ENCODE measurements at regions not wholly inside any gene's neighbourhood (a gene's known extent, or its start where the extent isn't known, plus 50 kb on each side); places are given as distances from the start of the nearest gene placed in this dataset.

- DNase-seq (ENCODE audit: low spot score): no peak
These were observed 85.7 kb upstream of the GHITM start for GRCh38 chr10:84053626-84054025.

DNA sequence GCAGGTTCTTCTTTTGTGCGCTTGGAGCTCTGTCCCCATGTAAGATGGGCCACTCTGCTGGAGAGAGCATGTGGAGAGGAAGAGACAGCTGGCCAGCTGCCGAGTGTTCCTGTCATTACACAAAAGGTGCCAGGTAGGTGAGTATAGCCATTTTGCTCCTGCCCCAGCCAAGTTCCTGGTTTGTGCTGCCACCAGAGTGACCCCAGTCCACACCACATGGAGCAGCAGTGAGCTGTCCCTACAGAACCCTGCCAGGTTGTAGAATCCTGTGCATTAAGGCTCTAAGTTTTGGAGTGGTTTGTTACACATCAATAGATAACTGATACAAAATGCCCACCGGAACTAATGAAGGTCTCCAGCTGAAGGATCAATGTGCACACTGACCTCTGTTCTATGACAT lies 84.6 kb upstream of the GHITM start:
- DNase-seq (ENCODE audit: low spot score): no peak

DNA sequence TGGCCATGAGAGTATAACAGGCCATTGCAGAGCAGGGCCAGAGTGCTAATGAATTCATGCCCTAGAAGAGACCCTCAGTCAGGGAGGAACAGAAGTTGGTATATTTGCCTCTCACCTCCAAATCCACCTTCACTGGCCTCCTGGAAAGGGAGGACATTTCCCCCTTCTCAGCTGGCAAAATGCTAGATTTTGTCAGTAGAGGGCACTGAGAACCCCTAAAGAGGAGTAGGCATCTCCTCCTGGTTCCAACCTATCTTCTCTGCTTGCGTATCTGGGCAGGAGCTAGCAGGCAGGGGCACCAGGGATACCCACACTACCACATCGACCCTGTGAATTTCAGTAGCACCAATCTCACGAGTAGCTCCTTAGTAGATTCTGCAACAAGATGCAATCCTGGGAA lies 79.8 kb upstream of the GHITM start:
- DNase-seq (ENCODE audit: low spot score): no peak

- no peak for DNase-seq (ENCODE audit: low spot score)
These were observed 75.9 kb upstream of the GHITM start for GRCh38 chr10:84063440-84063839.

DNA sequence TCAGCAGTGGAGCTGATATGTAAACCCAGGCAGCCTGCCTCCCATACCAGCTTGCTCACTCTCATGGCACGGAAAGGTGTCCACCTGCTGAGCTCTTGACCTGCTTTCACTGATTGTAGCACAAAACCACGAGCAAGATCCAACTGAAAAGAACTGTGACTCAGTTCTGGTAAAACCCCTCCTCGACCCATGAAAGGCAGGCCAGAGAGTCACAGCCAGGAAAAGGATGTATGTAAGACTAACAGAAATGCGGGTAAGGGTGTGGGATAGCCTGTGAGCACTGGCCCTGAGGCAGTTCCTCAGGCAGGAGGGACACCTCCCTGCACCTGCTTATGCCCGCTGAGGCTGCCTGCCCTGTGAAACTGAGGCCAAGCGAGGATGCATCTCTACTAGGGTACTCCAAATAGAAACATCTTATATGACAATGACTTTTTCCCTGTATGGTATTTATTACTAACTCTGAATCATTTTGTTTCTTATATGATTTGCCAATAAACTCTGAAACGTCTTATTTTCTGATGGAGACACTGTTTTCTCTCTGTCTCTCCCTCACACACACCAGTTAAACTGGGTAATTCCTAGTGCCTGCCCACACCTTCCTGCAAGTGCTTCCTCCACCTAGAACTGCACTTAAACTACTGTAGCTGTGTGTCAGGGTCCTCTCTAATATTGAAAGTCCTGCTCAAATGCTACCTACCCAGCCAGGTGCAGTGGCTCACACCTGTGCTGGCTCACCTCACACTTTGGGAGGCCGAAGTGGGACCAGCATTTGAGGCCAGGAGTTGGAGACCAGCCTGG lies 73.3 kb upstream of the GHITM start:
- DNase-seq (ENCODE audit: low spot score): no peak

GRCh38 chr10:84074521-84074920 lies 64.8 kb upstream of the GHITM start:
- no peak for DNase-seq (ENCODE audit: low spot score)

DNA sequence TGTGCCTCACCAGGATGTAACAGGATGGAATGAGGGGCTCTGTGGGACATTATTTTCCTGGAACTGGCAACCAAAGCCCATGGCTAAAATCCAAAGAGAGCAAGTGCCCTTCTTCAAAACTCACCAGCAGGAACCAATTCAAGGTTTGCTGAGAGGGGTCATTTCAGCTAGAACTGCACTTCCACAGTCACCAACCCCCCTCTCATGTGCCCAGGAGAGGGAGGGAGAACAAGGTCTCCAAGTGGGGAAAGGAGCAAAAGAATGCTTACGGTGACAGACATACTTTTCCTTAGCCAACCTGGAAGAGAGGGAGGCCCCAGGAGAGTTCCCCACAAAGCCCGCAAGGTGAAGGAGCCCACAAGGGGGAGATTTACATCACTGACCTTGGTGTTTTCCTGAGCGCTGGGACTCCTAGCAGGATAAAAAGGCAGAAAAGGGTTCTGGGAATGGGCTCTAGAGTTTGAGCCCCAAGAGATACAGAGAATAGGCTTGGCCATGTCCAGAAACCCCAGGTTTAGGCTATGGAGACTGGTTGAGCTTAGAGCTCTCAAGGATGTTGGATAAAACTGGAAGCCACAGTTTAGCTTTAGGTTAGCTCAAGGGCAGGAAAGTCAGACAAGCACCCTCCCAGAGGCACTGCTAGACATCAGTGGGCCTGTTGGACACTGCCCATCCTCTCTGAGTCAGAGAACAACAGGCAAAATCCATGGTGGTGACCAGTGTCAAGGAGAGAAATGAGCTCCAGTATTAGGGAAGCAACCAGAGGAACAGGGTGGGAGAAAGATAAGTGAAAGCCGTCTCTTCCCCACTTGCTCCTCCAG lies 63.9 kb upstream of the GHITM start:
- no peak for DNase-seq (ENCODE audit: low spot score)

- peak; percentile 14 for DNase-seq (ENCODE audit: low spot score)
These were observed 63.3 kb upstream of the GHITM start for GRCh38 chr10:84076047-84076388.

DNA sequence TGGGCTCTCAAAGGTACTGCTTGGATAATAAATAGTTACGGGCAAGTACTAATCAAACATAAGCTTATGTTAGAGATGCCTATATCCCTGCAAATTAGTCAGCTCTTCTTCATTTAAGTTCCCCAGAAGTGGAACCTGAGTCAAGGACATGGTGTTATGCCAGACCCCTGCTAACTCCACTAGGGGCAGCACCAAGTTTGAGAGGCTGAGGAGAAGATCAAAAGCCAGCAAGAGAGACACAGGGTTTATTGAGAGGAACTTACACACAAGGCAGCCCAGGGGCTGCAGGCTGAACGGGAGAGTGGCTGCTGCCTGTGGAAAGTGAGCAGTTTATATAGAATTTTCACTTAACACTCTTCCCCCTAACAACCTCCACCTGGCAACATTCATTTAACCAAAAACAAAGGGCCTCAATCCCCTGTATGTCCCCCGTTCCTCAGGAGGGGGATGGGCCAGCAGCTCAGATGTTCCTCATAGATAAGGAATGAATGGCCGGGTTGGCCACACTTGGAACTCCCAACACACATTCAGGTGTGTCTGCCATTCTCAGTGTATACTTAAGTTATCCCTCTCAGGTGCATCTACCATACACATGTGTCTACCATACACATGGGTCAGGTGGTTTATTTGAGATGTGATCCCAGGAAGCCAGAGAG lies 62.6 kb upstream of the GHITM start:
- peak; percentile 24 for DNase-seq (ENCODE audit: low spot score)

GRCh38 chr10:84077768-84078167 lies 61.5 kb upstream of the GHITM start:
- no peak for DNase-seq (ENCODE audit: low spot score)

- DNase-seq (ENCODE audit: low spot score): no peak
These were observed 60.5 kb upstream of the GHITM start for GRCh38 chr10:84078771-84079170.

- DNase-seq (ENCODE audit: low spot score): no peak
These were observed 55.0 kb upstream of the GHITM start for GRCh38 chr10:84084342-84084741.

DNA sequence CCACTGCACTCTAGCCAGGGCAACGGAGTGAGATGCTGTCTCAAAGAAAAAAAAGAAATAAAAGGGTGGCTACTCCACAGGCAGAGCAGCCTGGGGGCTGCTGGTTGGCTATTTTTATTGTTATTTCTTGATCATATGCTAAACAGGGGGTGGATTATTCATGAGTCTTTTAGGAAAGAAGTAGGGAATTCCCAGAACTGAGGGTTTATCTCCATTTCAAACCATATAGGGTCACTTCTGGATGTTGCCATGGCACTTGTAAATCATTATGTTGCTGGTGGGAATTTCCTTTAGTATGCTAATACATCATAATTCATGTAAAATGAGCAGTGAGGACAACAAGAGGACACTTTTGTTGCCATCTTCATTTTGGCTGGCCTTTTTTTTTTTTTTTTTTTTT lies 52.1 kb upstream of the GHITM start:
- no peak for DNase-seq (ENCODE audit: low spot score)

- no peak for DNase-seq (ENCODE audit: low spot score)
These were observed 50.7 kb upstream of the GHITM start for GRCh38 chr10:84088626-84089025.

GRCh38 chr10:84089162-84089561 lies 50.1 kb upstream of the GHITM start:
- DNase-seq (ENCODE audit: low spot score): no peak

Data from RKO (cell line).